Cardiac fibroblast (primary cell): ENCODE measurements at regions not wholly inside any gene's neighbourhood (a gene's known extent, or its start where the extent isn't known, plus 50 kb on each side); places are given as distances from the start of the nearest gene placed in this dataset.
A peak's percentile ranks its signal among the peaks of the same experiment; 100 is the strongest.

Source experiments
- DNase-seq, 2 donors: peaks; one replicate each; pipeline versions ENCODE4 v3.0.0 to v3.0.0-alpha.2; 2010; ENCODE audit warnings: low read depth in 2 of 2
- H3K4me3 ChIP-seq, 2 donors: replicated peaks in 1 of 2; 1 replicate in 1 of 2; 2 replicates in 1 of 2; pipeline ENCODE4 v1.5.1; 2011; ENCODE audit warnings: low read depth in 2 of 2, low read length in 2 of 2, mild to moderate bottlenecking in 2 of 2, moderate library complexity in 1 of 2
- TF ChIP-seq, protein P1 (sequence below): IDR thresholded peaks from one replicate; pipeline ENCODE4 v1.5.1; 2011; ENCODE audit warnings: low read depth, mild to moderate bottlenecking, low read length, inconsistent platforms

DNA sequence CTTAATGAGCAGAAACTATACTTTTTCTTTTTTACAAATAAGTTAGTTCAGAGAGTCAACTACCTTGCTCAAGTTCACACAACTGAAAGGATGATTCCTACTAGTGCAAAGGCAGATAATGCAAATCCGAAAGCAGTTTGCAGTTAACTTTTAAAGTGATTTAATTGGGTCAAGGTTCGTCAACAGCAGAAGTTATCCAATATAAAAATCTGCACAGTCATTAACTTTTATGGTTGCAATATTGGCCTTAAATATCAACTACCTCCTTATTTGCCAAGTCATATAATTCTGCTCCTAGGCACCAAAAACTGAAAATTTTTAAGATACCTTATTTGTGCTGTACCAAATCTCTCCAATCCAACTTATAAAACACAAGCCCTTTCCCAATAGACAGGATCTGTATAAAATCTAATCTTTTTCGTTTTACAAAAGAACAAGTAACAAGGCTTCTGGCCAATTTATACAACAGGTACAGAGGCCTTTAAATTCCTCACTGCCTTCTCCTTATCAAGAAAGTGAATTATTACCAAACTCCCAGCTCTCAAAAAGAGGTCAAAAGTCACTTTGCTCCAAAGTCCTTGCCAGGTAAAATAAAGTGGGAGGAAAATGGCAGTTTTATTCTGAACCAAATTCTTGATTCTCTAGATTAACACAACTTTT is 416.6 kb upstream of the NECTIN3 start:
- no peak for DNase-seq
- no peak overlapping the region for H3K4me3 ChIP-seq
- TF ChIP-seq, protein P1, sequence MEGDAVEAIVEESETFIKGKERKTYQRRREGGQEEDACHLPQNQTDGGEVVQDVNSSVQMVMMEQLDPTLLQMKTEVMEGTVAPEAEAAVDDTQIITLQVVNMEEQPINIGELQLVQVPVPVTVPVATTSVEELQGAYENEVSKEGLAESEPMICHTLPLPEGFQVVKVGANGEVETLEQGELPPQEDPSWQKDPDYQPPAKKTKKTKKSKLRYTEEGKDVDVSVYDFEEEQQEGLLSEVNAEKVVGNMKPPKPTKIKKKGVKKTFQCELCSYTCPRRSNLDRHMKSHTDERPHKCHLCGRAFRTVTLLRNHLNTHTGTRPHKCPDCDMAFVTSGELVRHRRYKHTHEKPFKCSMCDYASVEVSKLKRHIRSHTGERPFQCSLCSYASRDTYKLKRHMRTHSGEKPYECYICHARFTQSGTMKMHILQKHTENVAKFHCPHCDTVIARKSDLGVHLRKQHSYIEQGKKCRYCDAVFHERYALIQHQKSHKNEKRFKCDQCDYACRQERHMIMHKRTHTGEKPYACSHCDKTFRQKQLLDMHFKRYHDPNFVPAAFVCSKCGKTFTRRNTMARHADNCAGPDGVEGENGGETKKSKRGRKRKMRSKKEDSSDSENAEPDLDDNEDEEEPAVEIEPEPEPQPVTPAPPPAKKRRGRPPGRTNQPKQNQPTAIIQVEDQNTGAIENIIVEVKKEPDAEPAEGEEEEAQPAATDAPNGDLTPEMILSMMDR: no peak

GRCh38 chr3:110656394-110657025 is 415.1 kb upstream of the NECTIN3 start:
- TF ChIP-seq, protein P1: no peak
- H3K4me3 ChIP-seq: no peak overlapping the region
- DNase-seq: peak in 1 of 2 donors; percentile 42

GRCh38 chr3:110664148-110664547 is 407.5 kb upstream of the NECTIN3 start:
- H3K4me3 ChIP-seq: no peak overlapping the region
- peak; percentile 52 to 57 for DNase-seq
- TF ChIP-seq, protein P1: no peak

DNA sequence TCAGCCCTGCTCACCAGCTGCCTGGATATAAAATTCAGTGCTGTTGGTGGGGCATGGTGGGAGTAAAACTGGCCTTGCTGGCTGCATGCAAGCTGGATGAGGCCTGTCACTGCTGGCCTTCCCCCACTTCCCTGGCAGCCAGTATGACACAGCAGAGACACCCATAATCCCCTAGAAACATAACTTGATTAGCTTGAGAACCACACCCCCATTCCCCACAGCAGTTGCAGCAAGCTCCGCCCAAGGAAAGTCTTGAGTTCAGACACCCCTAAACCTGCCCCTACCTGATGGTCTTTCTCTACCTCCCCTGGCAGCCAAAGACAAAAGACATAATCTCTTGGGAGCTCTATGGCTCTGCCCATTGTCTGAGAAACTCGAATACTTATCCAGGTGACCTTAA is 405.1 kb upstream of the NECTIN3 start:
- no peak overlapping the region for H3K4me3 ChIP-seq
- TF ChIP-seq, protein P1: no peak
- DNase-seq: no peak

GRCh38 chr3:110667216-110667615 is 404.4 kb upstream of the NECTIN3 start:
- no peak for DNase-seq
- TF ChIP-seq, protein P1: no peak
- H3K4me3 ChIP-seq: no peak overlapping the region

DNA sequence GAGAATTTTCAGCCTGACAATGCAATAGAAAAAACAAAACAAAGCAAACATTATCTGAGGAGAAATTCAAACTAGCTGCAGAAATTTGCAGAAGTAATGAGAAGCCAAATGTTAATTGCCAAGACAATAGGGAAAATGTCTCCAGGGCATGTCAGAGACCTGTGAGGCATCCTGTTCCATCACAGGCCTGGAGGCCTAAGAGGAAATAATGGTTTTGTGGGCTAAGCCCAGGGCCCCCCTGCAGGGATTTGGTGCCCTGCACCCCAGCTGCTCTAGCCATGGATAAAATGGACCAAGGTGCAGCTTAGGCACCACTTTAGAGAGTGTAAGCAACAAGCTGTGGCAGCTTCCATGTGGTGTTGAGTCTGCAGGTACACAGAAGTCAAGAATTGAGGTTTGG is 401.2 kb upstream of the NECTIN3 start:
- DNase-seq: no peak
- H3K4me3 ChIP-seq: no peak overlapping the region
- TF ChIP-seq, protein P1: no peak
